T-cell (primary cell): ENCODE measurements at regions not wholly inside any gene's neighbourhood (a gene's known extent, or its start where the extent isn't known, plus 50 kb on each side); places are given as distances from the start of the nearest gene placed in this dataset.

Experiments
- ATAC-seq, 4 experiments: fragments of 200-7000 bp in 3 of 4; fragments of 150-1000 bp in 1 of 4; cut with Tn5 transposase; replicated peaks in 1 of 4; 1 replicate in 3 of 4; 2 replicates in 1 of 4; pipeline ENCODE4 v1.10.0; 2021; ENCODE audit warnings: moderate library complexity in 3 of 4, mild to moderate bottlenecking in 2 of 4, moderate number of reproducible peaks in 1 of 4
- CTCF ChIA-PET, 2 donors: fragments of 300-600 bp; sonication (Branson Sonifier 250); formaldehyde crosslinking; loops; one replicate each; lab custom pipeline; 2022; ENCODE audit warnings: antibody characterized with exemption in 2 of 2; lab: Charles Lee
- POLR2A ChIA-PET, 2 donors: fragments of 300-600 bp; sonication (Branson Sonifier 250); formaldehyde crosslinking; loops; one replicate each; lab custom pipeline; 2022; ENCODE audit warnings: antibody characterized with exemption in 2 of 2; lab: Charles Lee
- DNase-seq, 35 experiments: peaks; one replicate each; pipeline versions ENCODE4 v3.0.0 to v3.0.0-alpha.2; 2013 to 2023
- H3K27ac ChIP-seq: one replicate; pipeline ENCODE4 v1.5.1; 2013; ENCODE audit warnings: low read length
- H3K27me3 ChIP-seq, 2 experiments: replicated peaks in 1 of 2; 1 replicate in 1 of 2; 2 replicates in 1 of 2; pipeline versions ENCODE4 v1.6.1 to v1.7.0; 2013; ENCODE audit warnings: low read length in 1 of 2, mixed read lengths in 1 of 2; ENCODE audit not compliant: control insufficient read depth in 2 of 2, insufficient read depth in 2 of 2; ENCODE audit errors: extremely low read depth in 1 of 2
- H3K36me3 ChIP-seq, 2 donors: 1 replicate in 1 of 2; 2 replicates in 1 of 2; pipeline versions ENCODE4 v1.6.1 to v1.7.0; 2013; ENCODE audit warnings: low read length in 1 of 2; ENCODE audit not compliant: control insufficient read depth in 2 of 2, insufficient read depth in 1 of 2; ENCODE audit errors: extremely low read depth in 1 of 2
- H3K4me1 ChIP-seq, 2 experiments: 1 replicate in 1 of 2; 2 replicates in 1 of 2; pipeline versions ENCODE4 v1.6.1 to v1.7.0; 2013; ENCODE audit warnings: low read length in 2 of 2, mixed read lengths in 1 of 2; ENCODE audit not compliant: insufficient read depth in 2 of 2, control insufficient read depth in 1 of 2; ENCODE audit errors: extremely low read depth in 1 of 2
- H3K4me3 ChIP-seq, 2 donors: 1 replicate in 1 of 2; 2 replicates in 1 of 2; pipeline versions ENCODE4 v1.5.1 to v1.7.0; 2013; ENCODE audit warnings: mild to moderate bottlenecking in 2 of 2, low read length in 1 of 2, moderate library complexity in 1 of 2; ENCODE audit not compliant: control insufficient read depth in 1 of 2; ENCODE audit errors: extremely low read depth in 1 of 2
- H3K9me3 ChIP-seq: 2 replicates; pipeline ENCODE4 v1.7.0; 2013
- H3K27ac Mint-ChIP-seq, 2 donors: one replicate each; pipeline ENCODE4 v1.8.0; 2020 to 2021; ENCODE audit warnings: mild to moderate bottlenecking in 2 of 2, mixed read lengths in 2 of 2
- H3K27me3 Mint-ChIP-seq, 2 donors: one replicate each; pipeline ENCODE4 v1.8.0; 2021 to 2022; ENCODE audit warnings: mixed read lengths in 2 of 2
- H3K36me3 Mint-ChIP-seq: one replicate; pipeline ENCODE4 v1.8.0; 2021; ENCODE audit warnings: mixed read lengths
- H3K4me1 Mint-ChIP-seq, 3 donors: one replicate each; pipeline ENCODE4 v1.8.0; 2020 to 2022; ENCODE audit warnings: mixed read lengths in 3 of 3, mild to moderate bottlenecking in 1 of 3
- H3K4me3 Mint-ChIP-seq, 3 donors: one replicate each; pipeline ENCODE4 v1.8.0; 2020 to 2022; ENCODE audit warnings: mild to moderate bottlenecking in 3 of 3, mixed read lengths in 3 of 3, moderate library complexity in 3 of 3
- H3K9me3 Mint-ChIP-seq, 3 donors: one replicate each; pipeline ENCODE4 v1.8.0; 2020 to 2022; ENCODE audit warnings: mixed read lengths in 3 of 3
- WGBS: methylation state at CpG from one replicate; pipeline ENCODE4 v1.1.5; 2013; ENCODE audit warnings: missing lambda C conversion rate; ENCODE audit not compliant: insufficient coverage; 5-methylcytosine and 5-hydroxymethylcytosine counted together

DNA sequence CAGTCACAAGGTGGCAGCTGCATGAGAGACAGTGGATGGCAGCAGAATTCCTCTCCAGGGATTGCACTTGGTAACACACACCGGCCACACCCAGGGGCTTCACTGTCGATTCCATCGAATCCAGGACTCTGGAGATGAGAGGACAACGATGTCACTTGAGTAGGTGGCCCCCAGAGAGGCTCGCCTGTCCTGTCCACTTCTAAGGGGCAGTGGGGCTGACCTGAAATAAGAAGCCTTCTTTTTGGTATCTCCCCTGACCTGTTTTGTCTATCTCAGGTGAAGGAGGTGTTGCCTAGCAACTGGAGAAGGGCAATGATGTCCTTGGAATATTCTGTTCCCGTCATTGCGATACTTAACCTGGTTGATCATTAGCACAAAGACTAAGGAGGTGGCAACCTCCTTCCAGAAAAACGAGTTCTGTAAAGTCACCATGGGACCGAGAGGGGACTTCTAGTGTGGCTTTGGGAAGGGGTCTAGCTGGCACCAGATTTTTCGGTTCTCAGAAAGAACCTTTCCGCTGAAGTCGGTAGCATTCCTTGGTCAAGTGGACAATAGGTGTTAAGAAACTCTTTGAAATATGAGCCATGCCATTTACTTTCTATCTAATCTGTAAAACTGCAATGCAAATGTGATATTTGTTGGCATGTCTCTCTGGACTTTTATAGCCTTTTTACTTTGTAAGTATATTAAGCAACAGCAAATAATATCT, 85.2 kb upstream of the TMPRSS2 start:
- Histone ChIP-seq H3K4me1 (no peaks in the 10 kb centered on the region), H3K27ac (no peak overlapping the region), H3K36me3 (no peaks in the 10 kb centered on the region), H3K27me3 (peaks cover 0 to 24% of the 10 kb centered on the region in 2 experiments), H3K4me3 (no peak overlapping the region), H3K9me3 (no peaks in the 10 kb centered on the region)
- Mint-ChIP-seq H3K27me3 (peaks cover 14 to 22% of the 10 kb centered on the region in 2 donors), H3K4me1 (no peaks in the 10 kb centered on the region), H3K9me3 (peaks cover 0 to 2% (median 1%) of the 10 kb centered on the region in 3 donors), H3K36me3 (no peaks in the 10 kb centered on the region), H3K4me3 (no peak overlapping the region), H3K27ac (no peak overlapping the region)
- DNase-seq (no peak), ATAC-seq (no peak)
- WGBS = 75% methylated on average over 9 of the region's 12 CpGs
- ChIA-PET POLR2A (no interaction called here), CTCF (no interaction called here)

DNA sequence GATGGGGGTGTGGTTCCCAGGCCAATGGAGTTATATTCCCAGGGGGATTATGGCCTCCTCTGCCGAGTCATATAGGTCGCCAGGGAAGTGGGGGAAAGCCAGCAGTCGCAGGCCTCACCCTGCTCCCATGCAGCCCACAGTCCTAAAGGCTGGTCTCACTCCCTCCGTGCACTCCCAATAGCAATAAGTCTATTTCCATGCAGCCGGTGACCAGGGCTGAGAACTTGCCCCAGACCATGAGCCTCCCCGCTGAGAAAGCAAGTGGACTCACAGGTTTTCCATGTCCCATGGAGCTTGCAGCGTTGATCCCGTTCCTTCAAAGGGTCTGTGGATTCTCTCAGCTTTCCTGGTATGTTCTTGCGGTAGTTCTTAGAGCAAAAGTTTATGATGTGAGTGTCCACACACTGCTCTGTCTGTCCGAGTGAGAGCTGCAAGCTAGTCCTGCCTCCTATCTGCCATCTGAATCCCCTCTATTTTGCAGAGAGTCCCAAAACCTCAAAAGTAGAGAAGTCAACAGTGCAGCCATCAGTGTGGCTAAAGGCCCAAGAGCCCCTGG, 81.7 kb upstream of the TMPRSS2 start:
- no peak for ATAC-seq
- Histone ChIP-seq H3K9me3 (no peaks in the 10 kb centered on the region), H3K27me3 (peaks cover 0 to 11% of the 10 kb centered on the region in 2 experiments), H3K4me3 (no peak overlapping the region), H3K4me1 (no peaks in the 10 kb centered on the region), H3K36me3 (no peaks in the 10 kb centered on the region), H3K27ac (no peak overlapping the region)
- H3K9me3 Mint-ChIP-seq = peaks cover 0 to 13% (median 11%) of the 10 kb centered on the region in 3 donors
- ChIA-PET POLR2A (no interaction called here), CTCF (no interaction called here)
- no peak overlapping the region for H3K4me3 Mint-ChIP-seq
- WGBS = 98% methylated on average over 6 of the region's 10 CpGs
- H3K27me3 Mint-ChIP-seq = peaks cover 6 to 7% of the 10 kb centered on the region in 2 donors
- no peaks in the 10 kb centered on the region for H3K36me3 Mint-ChIP-seq
- no peak for DNase-seq
- H3K4me1 Mint-ChIP-seq = no peaks in the 10 kb centered on the region
- H3K27ac Mint-ChIP-seq = no peak overlapping the region

DNA sequence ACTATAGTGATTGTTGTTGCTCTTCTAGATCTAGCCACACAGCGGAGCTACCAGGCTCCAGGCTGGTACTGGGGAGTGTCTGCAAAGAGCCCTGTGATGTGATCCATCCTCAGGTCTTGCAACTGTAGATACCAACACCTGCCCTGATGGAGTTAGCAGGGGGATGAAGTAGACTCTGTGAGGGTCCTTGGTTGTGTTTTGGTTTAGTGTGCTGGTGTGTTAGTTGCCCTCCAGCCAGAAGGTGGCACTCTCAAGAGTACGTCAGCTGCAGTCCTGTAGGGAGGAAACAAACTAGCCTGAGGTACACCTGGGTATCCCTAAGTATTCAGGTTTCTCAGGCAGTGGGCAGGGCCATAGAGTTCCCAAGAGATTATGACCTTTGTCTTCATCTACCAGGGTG, 81.2 kb upstream of the TMPRSS2 start:
- H3K4me1 Mint-ChIP-seq = no peaks in the 10 kb centered on the region
- ATAC-seq (no peak), DNase-seq (no peak)
- Histone ChIP-seq H3K36me3 (no peaks in the 10 kb centered on the region), H3K4me1 (no peaks in the 10 kb centered on the region), H3K4me3 (no peak overlapping the region), H3K27ac (no peak overlapping the region), H3K27me3 (peaks cover 0 to 11% of the 10 kb centered on the region in 2 experiments), H3K9me3 (no peaks in the 10 kb centered on the region)
- ChIA-PET POLR2A (no interaction called here), CTCF (no interaction called here)
- H3K9me3 Mint-ChIP-seq = peaks cover 0 to 13% (median 11%) of the 10 kb centered on the region in 3 donors
- 80% methylated on average over 1 of the region's 2 CpGs for WGBS
- H3K36me3 Mint-ChIP-seq = no peaks in the 10 kb centered on the region
- peaks cover 4% of the 10 kb centered on the region in 2 donors for H3K27me3 Mint-ChIP-seq
- no peak overlapping the region for H3K4me3 Mint-ChIP-seq
- no peak overlapping the region for H3K27ac Mint-ChIP-seq

DNA sequence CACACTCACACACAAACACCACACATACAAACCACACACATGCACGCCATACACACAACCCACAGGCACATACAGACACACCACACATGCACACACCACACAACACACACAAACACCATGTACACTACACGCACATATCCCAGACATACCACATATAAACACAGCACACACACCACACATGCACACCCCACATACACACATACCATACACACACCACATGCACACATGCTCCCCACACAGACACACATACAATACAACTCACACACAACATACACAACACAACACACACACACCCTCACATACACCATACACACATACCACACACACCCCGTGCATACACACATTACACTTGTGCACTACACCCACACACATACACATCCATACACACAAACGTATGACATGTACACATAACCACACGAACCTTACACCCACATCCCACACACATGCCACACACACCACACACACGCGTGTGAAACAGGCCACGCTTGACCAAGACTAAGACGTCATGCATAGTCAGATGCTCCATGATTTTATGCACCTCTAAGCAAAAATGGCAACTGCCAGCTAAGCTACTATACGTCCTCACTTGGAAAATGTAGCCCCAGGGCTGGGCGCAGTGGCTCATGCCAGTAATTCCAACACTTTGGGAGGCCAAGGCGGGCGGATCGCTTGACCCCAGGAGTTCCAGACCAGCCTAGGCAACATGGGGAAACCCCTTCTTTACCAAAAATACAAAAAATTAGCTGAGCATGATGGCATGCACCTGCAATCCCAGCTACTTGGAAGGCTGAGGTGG, 77.4 kb upstream of the TMPRSS2 start:
- no peak overlapping the region for H3K27ac Mint-ChIP-seq
- H3K36me3 Mint-ChIP-seq = no peaks in the 10 kb centered on the region
- DNase-seq (no peak), ATAC-seq (no peak)
- H3K27me3 ChIP-seq = peaks cover 0 to 11% of the 10 kb centered on the region in 2 experiments
- POLR2A ChIA-PET = no interaction called here
- H3K4me1 Mint-ChIP-seq = no peaks in the 10 kb centered on the region
- CTCF ChIA-PET = no interaction called here
- H3K4me3 ChIP-seq = no peak overlapping the region
- no peaks in the 10 kb centered on the region for H3K4me1 ChIP-seq
- no peaks in the 10 kb centered on the region for H3K36me3 ChIP-seq
- H3K27ac ChIP-seq = no peak overlapping the region
- 81% methylated on average over 14 of the region's 14 CpGs for WGBS
- H3K9me3 ChIP-seq = no peaks in the 10 kb centered on the region
- peaks cover 5 to 6% of the 10 kb centered on the region in 2 donors for H3K27me3 Mint-ChIP-seq
- no peak overlapping the region for H3K4me3 Mint-ChIP-seq
- H3K9me3 Mint-ChIP-seq = peaks cover 2 to 13% (median 11%) of the 10 kb centered on the region in 3 donors

DNA sequence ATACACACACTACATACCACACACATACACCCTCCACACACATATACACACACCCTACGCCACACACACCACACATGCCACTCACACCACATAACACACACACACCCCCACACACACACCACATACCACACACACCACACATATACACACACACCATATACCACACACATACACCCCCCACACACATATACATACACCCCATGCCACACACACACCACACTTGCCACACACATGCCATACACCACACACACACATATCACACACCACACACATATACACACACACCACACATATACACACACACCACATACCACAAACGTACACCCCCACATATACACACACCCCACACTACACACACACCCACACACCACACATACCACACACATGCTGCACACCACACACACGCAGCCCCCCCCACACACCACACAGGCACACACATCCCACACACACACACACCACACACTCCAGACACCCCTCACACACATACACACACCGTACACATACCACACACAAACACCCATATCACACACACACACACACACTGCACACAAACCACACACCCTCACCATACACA, 76.7 kb upstream of the TMPRSS2 start:
- Mint-ChIP-seq H3K4me3 (no peak overlapping the region), H3K27me3 (peaks cover 7 to 8% of the 10 kb centered on the region in 2 donors), H3K27ac (no peak overlapping the region), H3K9me3 (peaks cover 4 to 13% (median 11%) of the 10 kb centered on the region in 3 donors), H3K4me1 (no peaks in the 10 kb centered on the region), H3K36me3 (no peaks in the 10 kb centered on the region)
- WGBS = 89% methylated on average over 4 of the region's 4 CpGs
- ATAC-seq = no peak
- no peak for DNase-seq
- POLR2A ChIA-PET = no interaction called here
- Histone ChIP-seq H3K27me3 (peaks cover 0 to 11% of the 10 kb centered on the region in 2 experiments), H3K4me1 (no peaks in the 10 kb centered on the region), H3K4me3 (no peak overlapping the region), H3K9me3 (no peaks in the 10 kb centered on the region), H3K27ac (no peak overlapping the region), H3K36me3 (no peaks in the 10 kb centered on the region)
- CTCF ChIA-PET = no interaction called here

DNA sequence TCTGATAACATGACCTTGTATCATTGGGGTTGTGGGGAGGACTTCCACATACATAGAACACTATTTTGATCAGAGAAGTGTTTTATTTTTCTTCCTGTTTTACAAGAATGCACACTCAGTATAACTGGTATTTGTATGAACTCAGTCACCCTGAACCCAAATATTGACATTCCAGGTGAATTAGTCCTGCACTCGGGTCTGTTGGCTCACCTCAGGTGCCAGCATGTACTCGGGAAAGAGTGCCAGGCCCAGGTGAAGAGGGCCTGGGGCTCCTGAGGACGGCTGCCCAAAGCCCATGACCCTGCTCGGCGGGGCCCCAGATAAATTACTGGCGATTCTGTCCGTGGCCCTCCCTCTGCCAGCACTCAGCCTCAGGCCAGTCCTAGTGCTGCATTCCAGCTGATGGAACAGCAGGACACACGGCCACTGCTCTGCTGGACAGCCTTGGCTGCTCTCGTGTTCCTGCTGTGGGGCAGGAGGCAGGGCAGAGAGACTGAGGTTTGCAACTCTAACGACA, 75.4 kb upstream of the TMPRSS2 start:
- Mint-ChIP-seq H3K27ac (no peak overlapping the region), H3K4me3 (no peak overlapping the region), H3K36me3 (no peaks in the 10 kb centered on the region), H3K4me1 (no peaks in the 10 kb centered on the region), H3K9me3 (peaks cover 4 to 21% (median 15%) of the 10 kb centered on the region in 3 donors), H3K27me3 (peaks cover 7 to 8% of the 10 kb centered on the region in 2 donors)
- Histone ChIP-seq H3K4me1 (no peaks in the 10 kb centered on the region), H3K9me3 (no peaks in the 10 kb centered on the region), H3K4me3 (no peak overlapping the region), H3K27me3 (peaks cover 0 to 11% of the 10 kb centered on the region in 2 experiments), H3K36me3 (no peaks in the 10 kb centered on the region), H3K27ac (no peak overlapping the region)
- DNase-seq (no peak), ATAC-seq (no peak)
- 82% methylated on average over 10 of the region's 10 CpGs for WGBS
- ChIA-PET POLR2A (no interaction called here), CTCF (no interaction called here)
